GM18498 (cell line): ENCODE measurements at regions not wholly inside any gene's neighbourhood (a gene's known extent, or its start where the extent isn't known, plus 50 kb on each side); places are given as distances from the start of the nearest gene placed in this dataset.
"Not testable (repeated sequence)": the region's sequence is repeated elsewhere in the genome, so short reads cannot be mapped to it uniquely, and the experiment has no call there.

Experiments used
- ATAC-seq: cut with Tn5 transposase; IDR thresholded peaks from one replicate; pipeline ENCODE4 v1.9.1; 2021; ENCODE audit warnings: mild to moderate bottlenecking, moderate library complexity; ENCODE audit not compliant: unreplicated experiment

GRCh38 chr3:102896851-102897621, 462.2 kb downstream of the ZPLD1 start:
- no peak for ATAC-seq

- no peak for ATAC-seq
Measured at GRCh38 chr3:102904629-102905028, 469.8 kb downstream of the ZPLD1 start.

- ATAC-seq, result no peak
Measured at GRCh38 chr3:102905811-102906210, 471.0 kb downstream of the ZPLD1 start.

DNA sequence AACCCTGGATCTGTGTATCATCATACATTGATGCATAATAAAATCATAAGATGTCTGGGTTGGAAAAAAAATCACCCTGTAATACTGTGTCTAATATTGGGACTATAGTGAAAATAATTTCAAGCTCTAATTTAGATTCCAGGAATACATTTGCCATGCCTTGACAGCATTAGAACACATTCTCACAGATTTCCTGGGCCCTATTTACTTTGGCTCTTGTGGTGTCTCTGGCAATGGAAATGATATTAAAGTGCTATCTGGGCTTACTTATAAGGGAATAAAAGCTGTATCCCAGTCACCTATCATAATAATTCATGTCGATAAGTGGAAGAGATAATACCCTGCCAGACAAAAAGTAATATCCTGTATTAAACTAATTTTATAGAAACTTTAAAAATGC, 472.0 kb downstream of the ZPLD1 start:
- no peak for ATAC-seq

- ATAC-seq, result no peak
Measured at GRCh38 chr3:102909904-102910303, 475.1 kb downstream of the ZPLD1 start.

- no peak for ATAC-seq
Measured at GRCh38 chr3:102916532-102916931, 481.7 kb downstream of the ZPLD1 start.

- no peak for ATAC-seq
Measured at GRCh38 chr3:102926618-102927017, 491.8 kb downstream of the ZPLD1 start.

- no peak for ATAC-seq
Measured at GRCh38 chr3:102933377-102933776, 498.6 kb downstream of the ZPLD1 start.

GRCh38 chr3:102936511-102937045, 501.8 kb downstream of the ZPLD1 start:
- ATAC-seq, result no peak

GRCh38 chr3:102941786-102942185, 507.0 kb downstream of the ZPLD1 start:
- no peak for ATAC-seq

GRCh38 chr3:102946445-102946844, 511.6 kb downstream of the ZPLD1 start:
- not testable (repeated sequence) for ATAC-seq

GRCh38 chr3:102972350-102972749, 537.5 kb downstream of the ZPLD1 start:
- ATAC-seq, result no peak

GRCh38 chr3:102974333-102974732, 539.5 kb downstream of the ZPLD1 start:
- ATAC-seq, result no peak

DNA sequence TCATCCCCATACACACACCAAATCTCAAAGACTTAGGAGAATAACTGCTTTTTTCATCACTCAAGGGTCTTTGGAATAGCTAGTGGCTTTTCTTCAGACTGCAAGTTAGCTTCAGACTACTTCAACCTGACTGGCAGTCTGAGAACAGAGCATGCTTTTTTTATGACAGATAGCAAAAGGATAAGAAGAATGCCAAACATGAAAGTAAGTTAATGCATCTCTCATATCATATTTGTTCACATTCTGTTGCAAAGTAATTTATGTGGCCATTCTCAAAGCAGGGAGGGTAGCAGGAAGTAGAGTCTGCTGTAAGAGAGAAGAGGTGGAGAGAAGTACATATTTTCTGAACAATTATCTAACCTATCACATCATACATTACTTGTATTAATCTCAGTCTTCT, 544.4 kb downstream of the ZPLD1 start:
- no peak for ATAC-seq

DNA sequence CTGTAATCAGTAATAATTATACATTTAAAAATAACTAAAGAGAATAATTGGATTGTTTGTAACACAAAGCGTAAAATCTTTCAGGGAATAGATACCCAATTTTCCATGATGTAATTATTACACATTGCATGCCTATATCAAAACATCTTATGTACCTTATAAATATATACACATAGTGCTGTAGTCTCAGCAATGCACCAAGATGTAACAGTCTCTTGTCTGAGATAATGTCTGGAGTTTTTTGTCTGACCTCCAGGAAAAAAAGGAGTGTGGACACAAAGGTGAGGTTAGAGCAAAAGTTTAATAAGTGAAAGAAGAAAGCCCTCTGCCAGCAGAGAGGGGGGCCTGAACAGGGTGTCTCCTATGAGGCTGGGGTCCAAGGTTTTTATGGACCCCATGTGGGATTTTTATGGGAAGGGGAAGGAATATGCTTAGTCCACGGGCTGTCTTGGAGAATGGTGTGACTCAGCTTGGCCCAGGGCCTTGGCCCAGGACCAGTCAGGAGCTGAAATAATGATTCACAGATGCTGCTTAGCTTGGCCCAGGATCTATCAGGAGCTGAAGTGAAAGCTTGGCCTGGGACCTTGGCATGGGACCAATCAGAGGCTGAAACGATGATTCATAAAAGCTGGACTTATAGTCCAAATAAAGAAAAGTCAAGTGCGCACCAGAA, 545.0 kb downstream of the ZPLD1 start:
- no peak for ATAC-seq

- no peak for ATAC-seq
Measured at GRCh38 chr3:102980355-102980696, 545.5 kb downstream of the ZPLD1 start.

DNA sequence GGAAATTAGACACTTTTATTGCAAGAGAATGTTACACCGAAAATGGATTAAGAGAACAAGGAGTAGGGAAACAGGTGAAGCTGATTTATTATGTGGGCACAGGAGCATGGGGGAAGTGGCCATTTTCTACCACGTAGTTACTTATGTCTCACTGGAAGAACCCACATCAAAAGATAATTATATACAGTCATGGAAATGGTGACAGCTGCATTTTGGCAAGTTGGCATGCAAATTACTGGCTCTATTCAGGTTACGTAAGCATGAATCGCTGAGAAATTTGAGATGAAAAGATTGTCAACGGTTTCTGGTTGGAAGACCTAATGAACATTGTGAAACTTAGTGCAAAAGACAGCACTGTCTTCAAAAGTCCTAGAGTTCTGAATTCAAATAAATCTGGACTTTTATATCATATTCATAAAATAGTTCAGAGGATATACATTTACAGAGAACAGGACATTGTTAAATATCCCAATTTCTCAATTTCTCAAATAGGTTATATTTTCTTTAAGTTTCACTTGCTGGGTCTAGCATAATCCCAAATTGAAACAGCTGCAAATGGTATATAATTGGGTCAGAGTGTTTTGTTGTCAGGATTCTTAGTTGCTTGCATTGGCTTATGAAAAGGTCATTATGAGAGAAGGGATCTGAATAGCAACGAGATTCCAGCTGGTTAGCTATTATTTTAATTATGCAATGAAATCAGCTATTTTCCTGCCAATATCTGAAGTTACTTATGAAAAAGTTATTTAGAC, 567.8 kb downstream of the ZPLD1 start:
- no peak for ATAC-seq

DNA sequence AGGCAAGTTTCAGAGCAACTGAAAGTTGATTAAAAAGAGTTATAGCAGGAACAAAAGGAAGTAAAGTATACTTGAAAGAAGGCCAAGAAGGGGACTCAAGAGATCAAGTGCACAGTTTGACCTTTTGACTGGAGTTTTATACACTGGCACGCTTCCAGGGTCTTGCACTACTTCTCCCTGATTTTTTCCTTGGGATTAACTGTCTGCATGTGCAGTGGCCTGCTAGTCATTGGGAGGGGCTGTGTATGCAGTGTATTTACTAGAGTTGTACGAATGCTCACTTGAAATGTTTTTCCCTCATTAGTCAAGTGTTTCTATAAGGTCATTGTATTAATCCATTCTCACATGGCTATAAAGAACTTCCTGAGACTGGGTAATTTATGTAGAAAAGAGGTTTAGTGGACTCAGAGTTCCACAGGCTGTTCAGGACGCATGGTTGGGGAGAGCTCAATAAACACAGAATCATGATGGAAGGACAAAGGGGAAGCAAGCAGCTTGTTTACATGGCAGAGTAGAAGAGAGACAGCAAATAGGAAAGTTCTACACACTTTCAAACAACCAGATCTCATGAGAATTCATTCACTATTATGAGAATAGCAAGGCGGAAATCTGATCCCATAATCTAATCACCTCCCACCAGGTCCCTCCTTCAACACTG, 571.8 kb downstream of the ZPLD1 start:
- ATAC-seq, result no peak

GRCh38 chr3:103009609-103010008, 574.8 kb downstream of the ZPLD1 start:
- ATAC-seq, result no peak

DNA sequence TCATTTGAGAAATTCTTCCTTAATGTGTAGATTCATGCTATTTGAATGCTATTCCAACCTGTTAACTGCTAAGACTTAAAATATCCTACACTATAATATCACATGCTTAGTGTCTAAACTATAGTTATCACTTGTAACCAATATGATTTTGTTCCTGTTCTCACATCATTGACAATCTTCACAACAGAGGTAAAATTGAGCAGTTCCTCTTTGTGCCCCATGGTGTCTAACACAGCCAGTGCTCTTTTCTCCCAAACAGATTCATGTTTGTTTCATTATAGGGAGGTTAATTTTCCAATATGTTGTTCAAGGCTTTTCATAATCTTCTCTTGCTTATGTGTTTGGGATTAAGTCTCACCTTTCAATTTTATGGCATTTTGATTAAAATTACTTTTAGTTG, 591.1 kb downstream of the ZPLD1 start:
- ATAC-seq, result no peak

DNA sequence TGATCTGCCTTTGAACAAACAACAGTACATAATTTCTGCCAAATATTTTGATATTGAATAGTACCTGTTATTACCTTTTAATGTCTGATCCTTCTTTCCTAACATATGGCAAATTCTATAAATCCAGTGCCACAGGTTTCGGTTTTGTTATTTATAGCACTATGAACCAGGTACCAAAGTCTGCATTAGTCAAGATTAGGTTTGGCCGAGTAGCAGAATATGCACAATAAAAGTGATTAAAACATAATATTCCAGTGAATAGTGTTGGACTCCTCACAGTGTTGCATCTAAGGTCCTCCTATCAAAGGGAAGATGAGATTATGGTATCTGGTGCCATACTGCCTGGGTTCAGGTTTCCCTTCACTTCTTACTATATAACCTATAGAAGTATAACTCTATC, 599.0 kb downstream of the ZPLD1 start:
- ATAC-seq, result no peak
